H1 (cell line): ENCODE measurements at regions not wholly inside any gene's neighbourhood (a gene's known extent, or its start where the extent isn't known, plus 50 kb on each side); places are given as distances from the start of the nearest gene placed in this dataset.

ENCODE experiments used
- CREB1 ChIP-seq: IDR thresholded peaks from 2 replicates; pipeline ENCODE4 v1.6.1; 2012; ENCODE audit warnings: inconsistent platforms
- MAFK ChIP-seq: IDR thresholded peaks from 2 replicates; pipeline ENCODE4 v1.6.1; 2012; ENCODE audit warnings: low read depth, mild to moderate bottlenecking, improper control_type of control experiment, low read length
- NRF1 ChIP-seq: IDR thresholded peaks from 2 replicates; pipeline ENCODE4 v1.6.1; 2011; ENCODE audit warnings: mild to moderate bottlenecking, low read depth, low read length, improper control_type of control experiment

DNA sequence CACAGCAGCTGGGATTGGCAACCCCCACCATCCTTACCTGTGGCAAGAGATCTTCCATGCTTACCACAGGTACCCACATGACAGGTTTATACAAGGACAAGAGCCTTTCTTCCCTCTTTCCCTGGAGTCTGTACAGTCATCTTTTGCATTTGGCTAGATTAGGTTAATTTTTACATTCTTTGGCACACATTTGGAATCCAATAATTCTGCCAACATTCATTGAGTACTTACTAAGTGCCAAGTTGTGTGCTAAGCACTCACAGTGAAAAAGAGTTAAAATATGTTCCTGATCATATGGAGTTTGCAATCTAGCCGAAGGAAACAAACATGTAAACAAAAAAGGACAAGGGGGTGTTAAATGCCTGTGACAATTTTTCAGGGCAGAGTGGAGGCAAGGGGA is 50.0 kb upstream of the OPCML start:
- TF ChIP-seq NRF1: no peak
- no peak for TF ChIP-seq MAFK
- TF ChIP-seq CREB1: no peak
